ENCODE measurements at regions not wholly inside any gene's neighbourhood (a gene's known extent, or its start where the extent isn't known, plus 50 kb on each side); places are given as distances from the start of the nearest gene placed in this dataset.

DNA sequence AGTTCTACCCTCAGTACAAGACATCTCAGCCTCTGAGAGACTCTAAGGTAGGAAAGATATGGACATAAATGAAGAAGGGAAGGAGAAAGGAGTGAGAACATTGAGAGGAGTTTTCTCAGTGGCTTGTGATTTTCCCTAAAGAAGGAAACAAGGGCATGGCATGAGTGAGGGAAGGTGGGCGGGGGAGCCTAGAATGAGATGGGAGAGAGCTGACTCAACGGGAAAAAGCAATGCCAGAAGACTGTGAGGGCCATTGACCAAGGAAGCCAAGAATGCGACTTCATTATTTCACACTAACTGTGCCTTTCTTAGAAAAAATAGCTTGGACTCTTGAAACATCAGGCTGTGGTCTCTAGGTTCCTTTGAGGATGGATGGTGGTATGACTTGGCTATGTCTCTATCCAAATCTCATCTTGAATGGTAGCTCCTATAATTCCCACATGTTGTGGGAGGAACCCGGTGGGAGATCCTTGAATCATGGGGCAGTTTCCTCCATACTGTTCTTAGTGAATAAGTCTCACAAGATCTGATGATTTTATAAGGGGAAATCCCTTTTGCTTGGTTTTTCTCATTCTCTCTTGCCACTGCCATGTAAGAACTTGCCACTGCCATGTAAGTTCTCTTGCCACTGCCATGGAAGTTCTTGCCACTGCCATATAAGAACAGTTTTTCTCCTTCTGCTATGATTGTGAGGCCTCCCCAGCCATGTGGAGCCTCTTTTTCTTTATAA lies 279.6 kb downstream of the NUAK1 start:
- no TSS peak for BruUV-seq (replicated peaks)
- no peaks in the 10 kb centered on the region for H3K79me2 ChIP-seq (ENCODE audit: control insufficient read depth, insufficient read depth, low read length)
- WGBS (ENCODE audit: insufficient coverage, insufficient replicate concordance, low lambda C conversion rate, missing lambda C conversion rate), result 0% methylated on average over 4 of the region's 4 CpGs
- ATAC-seq (no peak), DNase-seq (ENCODE audit: low read depth, low spot score) (no peak), FAIRE-seq (no peak)
- ChIA-PET POLR2A (no interaction called here), SMC1A (ENCODE audit: uncharacterized antibody, unreplicated experiment) (no interaction called here), RAD21 (ENCODE audit: unreplicated experiment) (no interaction called here), CTCF (no interaction called here)
- H3K4me3 ChIP-seq, result no peak overlapping the region
- no peak overlapping the region for H3K27ac ChIP-seq (ENCODE audit: control insufficient read depth, insufficient read depth)
- no peaks in the 10 kb centered on the region for H3K9me3 ChIP-seq (replicated peaks; ENCODE audit: control insufficient read depth, insufficient read depth, low read length)
- no peak overlapping the region for H2AFZ ChIP-seq (ENCODE audit: control insufficient read depth, low read depth, low read length)
- H3K4me1 ChIP-seq (ENCODE audit: control insufficient read depth, insufficient read depth, low read length), result no peaks in the 10 kb centered on the region
- no peaks in the 10 kb centered on the region for H3K27me3 ChIP-seq (replicated peaks in 1 of 2; ENCODE audit: control insufficient read depth in 2 of 2, insufficient read depth in 2 of 2, low read length in 1 of 2)
- H3K9ac ChIP-seq (ENCODE audit: control insufficient read depth, insufficient read depth, low read length), result no peak overlapping the region
- no peaks in the 10 kb centered on the region for H4K20me1 ChIP-seq (ENCODE audit: control insufficient read depth, insufficient read depth)
- no peaks in the 10 kb centered on the region for H3K36me3 ChIP-seq (ENCODE audit: control insufficient read depth in 2 of 2, insufficient read depth in 2 of 2, low read length in 1 of 2)
- intact Hi-C loops (cut with micrococcal nuclease; ENCODE audit: unreplicated experiment), result no loop called here
- in situ Hi-C loops (cut with MboI), result no loop called here
- TF ChIP-seq HDGF (IDR thresholded peaks at IDR 0.05) (no peak), SMC3 (IDR thresholded peaks at IDR 0.05; ENCODE audit: borderline replicate concordance, low read length) (no peak)
- TF ChIP-seq, protein P1, sequence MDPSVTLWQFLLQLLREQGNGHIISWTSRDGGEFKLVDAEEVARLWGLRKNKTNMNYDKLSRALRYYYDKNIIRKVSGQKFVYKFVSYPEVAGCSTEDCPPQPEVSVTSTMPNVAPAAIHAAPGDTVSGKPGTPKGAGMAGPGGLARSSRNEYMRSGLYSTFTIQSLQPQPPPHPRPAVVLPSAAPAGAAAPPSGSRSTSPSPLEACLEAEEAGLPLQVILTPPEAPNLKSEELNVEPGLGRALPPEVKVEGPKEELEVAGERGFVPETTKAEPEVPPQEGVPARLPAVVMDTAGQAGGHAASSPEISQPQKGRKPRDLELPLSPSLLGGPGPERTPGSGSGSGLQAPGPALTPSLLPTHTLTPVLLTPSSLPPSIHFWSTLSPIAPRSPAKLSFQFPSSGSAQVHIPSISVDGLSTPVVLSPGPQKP (IDR thresholded peaks at IDR 0.05; ENCODE audit: low read depth, low read length), result no peak
- no peak overlapping the region for H3K4me2 ChIP-seq (ENCODE audit: control insufficient read depth, insufficient read depth)

DNA sequence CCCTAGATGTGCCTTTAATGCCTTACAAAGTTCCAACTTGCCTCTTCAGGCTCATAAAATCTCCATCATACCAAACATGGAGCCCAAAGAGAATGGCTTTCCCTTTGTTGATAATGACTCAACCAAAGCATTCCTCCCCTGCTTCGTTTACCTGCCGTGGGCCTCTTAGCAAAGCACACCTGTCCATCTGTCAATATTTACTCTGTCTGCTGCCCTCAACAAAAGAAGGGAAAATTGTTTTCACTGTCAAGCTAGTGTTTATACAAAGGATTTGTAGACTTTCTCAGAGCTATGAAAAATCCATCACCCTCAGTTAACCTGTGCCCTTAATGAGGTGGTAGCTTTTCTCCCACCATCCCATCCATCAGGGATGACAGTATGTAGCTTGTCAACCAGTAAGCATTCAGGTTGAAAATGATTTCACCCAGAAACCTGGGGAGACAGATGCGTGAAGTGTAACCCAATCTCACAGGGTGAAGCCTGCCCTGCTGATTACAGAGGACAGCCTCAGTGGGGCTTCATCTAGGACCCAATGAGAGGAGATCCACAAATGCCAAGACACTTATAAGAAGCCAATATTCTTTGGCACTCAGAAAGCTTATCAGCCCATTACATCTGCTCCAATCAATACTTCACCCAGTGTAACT lies 278.1 kb downstream of the NUAK1 start:
- Histone ChIP-seq H3K4me3 (no peak overlapping the region), H2AFZ (ENCODE audit: control insufficient read depth, low read depth, low read length) (no peak overlapping the region), H4K20me1 (ENCODE audit: control insufficient read depth, insufficient read depth) (no peaks in the 10 kb centered on the region), H3K27me3 (replicated peaks in 1 of 2; ENCODE audit: control insufficient read depth in 2 of 2, insufficient read depth in 2 of 2, low read length in 1 of 2) (no peaks in the 10 kb centered on the region), H3K9me3 (replicated peaks; ENCODE audit: control insufficient read depth, insufficient read depth, low read length) (no peaks in the 10 kb centered on the region), H3K36me3 (ENCODE audit: control insufficient read depth in 2 of 2, insufficient read depth in 2 of 2, low read length in 1 of 2) (no peaks in the 10 kb centered on the region), H3K27ac (ENCODE audit: control insufficient read depth, insufficient read depth) (no peak overlapping the region), H3K4me1 (ENCODE audit: control insufficient read depth, insufficient read depth, low read length) (no peaks in the 10 kb centered on the region), H3K79me2 (ENCODE audit: control insufficient read depth, insufficient read depth, low read length) (no peaks in the 10 kb centered on the region), H3K4me2 (ENCODE audit: control insufficient read depth, insufficient read depth) (no peak overlapping the region), H3K9ac (ENCODE audit: control insufficient read depth, insufficient read depth, low read length) (no peak overlapping the region)
- no peak for FAIRE-seq
- ChIA-PET CTCF (no interaction called here), POLR2A (no interaction called here), SMC1A (ENCODE audit: uncharacterized antibody, unreplicated experiment) (no interaction called here), RAD21 (ENCODE audit: unreplicated experiment) (no interaction called here)
- intact Hi-C loops (cut with micrococcal nuclease; ENCODE audit: unreplicated experiment) (no loop called here), in situ Hi-C loops (cut with MboI) (no loop called here)
- 31% methylated on average over 3 of the region's 3 CpGs for WGBS (ENCODE audit: insufficient coverage, insufficient replicate concordance, low lambda C conversion rate, missing lambda C conversion rate)
- BruUV-seq (replicated peaks), result no TSS peak
- no peak for DNase-seq (ENCODE audit: low read depth, low spot score)
- no peak for ATAC-seq
- TF ChIP-seq FOXM1 (IDR thresholded peaks at IDR 0.05; ENCODE audit: low read depth, low read length), result no peak
- no peak for TF ChIP-seq CHD1 (IDR thresholded peaks at IDR 0.05; ENCODE audit: low read depth, low read length)
- no peak for TF ChIP-seq CEBPB (IDR thresholded peaks at IDR 0.05; ENCODE audit: borderline replicate concordance in 1 of 2, low read depth in 2 of 2, low read length in 2 of 2)
- no peak for TF ChIP-seq PAX5 (IDR thresholded peaks at IDR 0.05; ENCODE audit: borderline replicate concordance, low read depth, low read length)
- TF ChIP-seq, protein P2, sequence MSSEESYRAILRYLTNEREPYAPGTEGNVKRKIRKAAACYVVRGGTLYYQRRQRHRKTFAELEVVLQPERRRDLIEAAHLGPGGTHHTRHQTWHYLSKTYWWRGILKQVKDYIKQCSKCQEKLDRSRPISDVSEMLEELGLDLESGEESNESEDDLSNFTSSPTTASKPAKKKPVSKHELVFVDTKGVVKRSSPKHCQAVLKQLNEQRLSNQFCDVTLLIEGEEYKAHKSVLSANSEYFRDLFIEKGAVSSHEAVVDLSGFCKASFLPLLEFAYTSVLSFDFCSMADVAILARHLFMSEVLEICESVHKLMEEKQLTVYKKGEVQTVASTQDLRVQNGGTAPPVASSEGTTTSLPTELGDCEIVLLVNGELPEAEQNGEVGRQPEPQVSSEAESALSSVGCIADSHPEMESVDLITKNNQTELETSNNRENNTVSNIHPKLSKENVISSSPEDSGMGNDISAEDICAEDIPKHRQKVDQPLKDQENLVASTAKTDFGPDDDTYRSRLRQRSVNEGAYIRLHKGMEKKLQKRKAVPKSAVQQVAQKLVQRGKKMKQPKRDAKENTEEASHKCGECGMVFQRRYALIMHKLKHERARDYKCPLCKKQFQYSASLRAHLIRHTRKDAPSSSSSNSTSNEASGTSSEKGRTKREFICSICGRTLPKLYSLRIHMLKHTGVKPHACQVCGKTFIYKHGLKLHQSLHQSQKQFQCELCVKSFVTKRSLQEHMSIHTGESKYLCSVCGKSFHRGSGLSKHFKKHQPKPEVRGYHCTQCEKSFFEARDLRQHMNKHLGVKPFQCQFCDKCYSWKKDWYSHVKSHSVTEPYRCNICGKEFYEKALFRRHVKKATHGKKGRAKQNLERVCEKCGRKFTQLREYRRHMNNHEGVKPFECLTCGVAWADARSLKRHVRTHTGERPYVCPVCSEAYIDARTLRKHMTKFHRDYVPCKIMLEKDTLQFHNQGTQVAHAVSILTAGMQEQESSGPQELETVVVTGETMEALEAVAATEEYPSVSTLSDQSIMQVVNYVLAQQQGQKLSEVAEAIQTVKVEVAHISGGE (CRISPR knock-in tag; IDR thresholded peaks at IDR 0.05), result no peak
- TF ChIP-seq YBX1 (IDR thresholded peaks at IDR 0.05), result no peak
- no peak for TF ChIP-seq EGR1 (IDR thresholded peaks at IDR 0.05; ENCODE audit: borderline replicate concordance in 1 of 2, low read depth in 2 of 2, low read length in 2 of 2)
- TF ChIP-seq LARP7 (IDR thresholded peaks at IDR 0.05), result no peak
- no peak for TF ChIP-seq RB1 (IDR thresholded peaks at IDR 0.05; ENCODE audit: borderline replicate concordance)
- no peak for TF ChIP-seq NRF1 (conservative IDR thresholded peaks at IDR 0.05; ENCODE audit: low read depth, low read length)
- no peak for TF ChIP-seq POLR2AphosphoS5 (IDR thresholded peaks at IDR 0.05; ENCODE audit: low read length)
